NCI-H510A (cell line): ENCODE measurements at regions not wholly inside any gene's neighbourhood (a gene's known extent, or its start where the extent isn't known, plus 50 kb on each side); places are given as distances from the start of the nearest gene placed in this dataset.
"Not testable (repeated sequence)": the region's sequence is repeated elsewhere in the genome, so short reads cannot be mapped to it uniquely, and the experiment has no call there.

Source experiments
- DNase-seq: peaks from one replicate; lab custom pipeline; 2025; lab: John Stamatoyannopoulos, UW

DNA sequence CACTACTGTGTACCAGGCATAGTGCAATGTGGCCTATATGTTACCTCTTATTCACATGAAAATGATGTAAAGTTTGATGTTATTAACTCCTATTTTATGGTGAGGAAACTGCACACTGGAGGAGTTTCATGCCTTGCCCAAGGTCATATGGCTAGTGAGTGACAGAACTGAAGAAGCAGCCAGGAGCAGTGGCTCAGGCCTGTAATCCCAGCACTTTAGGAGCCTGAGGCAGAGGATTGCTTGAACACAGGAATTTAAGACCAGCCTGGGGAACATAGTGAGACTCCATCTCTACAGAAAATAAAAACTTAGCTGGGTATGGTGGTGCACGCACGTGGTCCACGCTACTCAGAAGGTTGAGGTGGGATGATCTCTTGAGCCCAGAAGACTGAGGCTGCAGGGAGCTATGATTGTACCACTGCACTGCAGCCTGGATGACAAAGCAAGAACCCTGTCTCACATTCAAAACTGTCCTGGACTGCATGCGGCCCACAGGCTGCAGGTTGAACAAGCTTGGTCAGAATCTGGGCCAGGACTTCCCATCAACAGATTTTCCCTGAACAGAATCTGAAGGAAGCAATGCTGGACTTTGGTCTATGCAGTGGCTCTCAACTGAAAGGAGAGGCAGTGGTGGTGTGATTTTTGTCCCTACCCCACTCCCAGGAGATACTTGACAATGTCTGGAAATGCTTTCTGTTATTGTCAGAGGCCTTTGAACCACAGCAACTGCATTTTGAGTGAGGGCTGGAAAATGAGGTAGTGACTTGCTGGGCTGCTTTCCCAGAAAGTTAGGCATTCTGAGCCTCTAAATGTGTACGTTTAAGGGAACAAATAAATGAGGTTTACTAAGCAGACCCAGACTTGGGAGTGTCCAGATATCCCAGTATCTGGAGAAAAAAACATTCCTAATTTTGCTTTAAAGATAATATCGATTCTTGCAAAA lies 479.5 kb downstream of the TMEM114 start:
- DNase-seq, result no peak

DNA sequence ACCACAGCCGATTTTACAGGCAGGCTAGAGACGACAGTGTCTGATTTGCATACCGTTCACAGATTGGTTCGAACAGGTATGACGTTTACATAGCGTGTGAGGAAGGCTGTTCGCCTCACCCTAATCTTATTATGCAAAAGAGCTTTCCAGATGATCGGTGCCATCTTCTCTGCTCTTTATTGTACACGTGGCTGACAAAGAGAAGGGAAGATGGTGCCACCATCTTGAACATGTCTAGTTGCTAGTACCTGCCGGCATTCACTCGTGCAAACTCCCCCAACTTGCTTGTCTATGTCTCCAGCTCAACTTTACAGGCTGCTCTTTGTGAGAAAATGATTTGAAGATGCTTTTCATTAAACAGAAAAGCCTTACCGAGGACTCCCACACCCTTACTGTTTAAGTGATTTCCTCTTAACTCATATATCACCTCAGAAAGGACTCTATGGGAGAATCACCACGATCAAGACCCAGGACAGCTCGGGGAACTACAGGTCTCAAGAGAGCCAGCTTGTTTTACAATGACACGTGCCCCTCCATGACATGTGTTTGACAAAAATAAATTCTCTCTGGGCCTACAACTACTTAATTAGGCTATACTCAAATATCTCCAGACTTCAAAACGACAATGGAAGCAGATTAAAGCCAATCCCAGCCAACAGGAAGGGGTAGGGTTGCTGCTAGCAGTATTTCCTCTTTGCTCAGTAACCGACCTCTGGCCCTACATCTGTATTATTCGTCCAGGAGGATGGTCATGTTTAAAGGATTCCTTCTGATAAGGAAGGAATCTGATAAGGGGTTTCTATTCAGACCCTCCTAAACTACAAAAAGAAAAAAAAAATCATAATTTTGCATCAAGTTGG lies 480.6 kb downstream of the TMEM114 start:
- DNase-seq, result no peak

DNA sequence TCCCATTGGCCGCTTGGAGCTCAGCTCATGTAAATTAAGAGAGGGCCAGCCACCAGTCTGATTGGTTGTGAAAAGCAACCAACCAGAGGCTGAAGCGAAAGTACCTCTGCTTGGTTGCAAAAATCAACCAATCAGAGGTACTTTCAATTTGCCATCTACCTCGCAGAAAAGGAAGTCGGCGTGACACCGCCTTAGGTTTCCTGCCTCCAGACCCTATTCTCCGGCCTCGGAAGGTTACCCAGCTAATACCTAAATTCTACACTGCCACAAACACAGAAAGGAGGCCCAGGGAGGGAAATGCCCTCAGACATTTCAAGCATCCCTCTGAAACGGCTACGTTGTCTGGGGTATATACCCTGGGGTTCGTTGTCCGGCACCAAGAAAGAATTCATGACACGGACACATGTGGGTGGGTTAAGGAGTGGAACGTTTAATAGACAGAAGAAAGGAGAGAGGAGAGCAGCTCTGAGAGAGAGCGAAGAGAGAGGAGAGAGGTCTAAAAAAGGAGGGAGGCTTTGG lies 481.3 kb downstream of the TMEM114 start:
- no peak for DNase-seq

DNA sequence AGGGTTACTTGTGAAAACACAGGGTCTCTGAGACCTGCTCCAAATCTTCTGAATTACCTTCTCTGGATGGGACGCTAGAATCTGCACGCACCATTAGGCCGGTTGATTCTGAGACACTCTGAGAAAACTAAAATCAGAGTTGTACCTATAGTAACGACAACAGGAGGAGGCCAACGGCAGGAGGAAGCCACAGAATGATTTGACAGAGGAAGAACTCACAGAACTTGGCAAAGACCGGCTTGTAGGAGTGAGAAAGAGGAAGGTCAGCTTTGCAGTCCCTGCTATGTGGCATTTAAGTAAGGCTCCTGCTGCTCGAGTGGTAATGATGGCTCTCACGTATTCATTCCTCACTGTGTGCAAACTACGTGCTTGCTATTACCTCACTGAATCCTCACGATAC lies 483.0 kb downstream of the TMEM114 start:
- no peak for DNase-seq

DNA sequence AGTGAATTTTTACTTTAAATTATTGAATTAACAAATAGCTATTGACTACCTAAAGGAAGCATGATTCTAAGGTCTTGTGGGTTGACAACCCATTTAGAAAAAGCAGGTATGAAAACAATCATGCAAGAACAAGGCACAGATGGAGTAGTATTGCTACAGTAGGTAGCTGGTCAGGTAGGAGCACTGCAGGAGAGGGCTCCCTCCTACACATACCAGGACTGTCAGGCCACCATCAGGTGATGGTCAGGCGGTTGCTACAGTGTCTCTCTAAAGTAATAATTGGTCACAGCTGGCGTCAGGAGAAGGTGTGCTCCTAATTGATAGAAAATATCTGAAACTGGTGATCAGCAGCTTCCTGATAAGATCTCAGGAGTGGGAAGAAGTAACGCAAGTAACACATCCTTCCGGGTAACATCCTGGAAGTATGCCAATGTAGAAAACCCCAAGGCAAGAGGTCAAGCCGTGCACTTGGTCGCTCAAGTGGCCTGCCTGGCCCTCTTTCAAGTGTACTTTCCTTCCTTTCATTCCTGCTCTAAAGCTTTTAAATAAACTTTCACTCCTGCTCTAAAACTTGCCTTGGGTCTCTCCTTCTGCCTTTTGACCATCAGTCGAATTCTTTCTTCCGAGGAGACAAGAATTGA lies 486.5 kb downstream of the TMEM114 start:
- DNase-seq, result no peak

DNA sequence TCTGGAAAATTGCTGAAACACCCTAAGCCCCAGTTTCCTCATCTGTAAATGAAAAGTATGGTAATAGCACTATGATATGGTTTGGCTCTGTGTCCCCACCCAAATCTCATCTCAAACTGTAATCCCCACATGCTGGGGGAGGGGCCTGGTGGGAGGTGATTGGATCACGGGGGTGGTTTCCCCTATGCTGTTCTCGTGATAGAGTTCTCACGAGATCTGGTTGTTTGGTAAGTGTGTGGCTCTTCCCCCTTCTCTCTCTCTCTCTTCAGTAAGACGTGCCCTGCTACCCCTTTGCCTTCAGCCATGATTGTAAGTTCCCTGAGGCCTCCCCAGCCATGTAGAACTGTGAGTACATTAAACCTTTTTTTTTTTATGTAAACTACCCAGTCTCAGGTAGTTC lies 490.7 kb downstream of the TMEM114 start:
- no peak for DNase-seq

DNA sequence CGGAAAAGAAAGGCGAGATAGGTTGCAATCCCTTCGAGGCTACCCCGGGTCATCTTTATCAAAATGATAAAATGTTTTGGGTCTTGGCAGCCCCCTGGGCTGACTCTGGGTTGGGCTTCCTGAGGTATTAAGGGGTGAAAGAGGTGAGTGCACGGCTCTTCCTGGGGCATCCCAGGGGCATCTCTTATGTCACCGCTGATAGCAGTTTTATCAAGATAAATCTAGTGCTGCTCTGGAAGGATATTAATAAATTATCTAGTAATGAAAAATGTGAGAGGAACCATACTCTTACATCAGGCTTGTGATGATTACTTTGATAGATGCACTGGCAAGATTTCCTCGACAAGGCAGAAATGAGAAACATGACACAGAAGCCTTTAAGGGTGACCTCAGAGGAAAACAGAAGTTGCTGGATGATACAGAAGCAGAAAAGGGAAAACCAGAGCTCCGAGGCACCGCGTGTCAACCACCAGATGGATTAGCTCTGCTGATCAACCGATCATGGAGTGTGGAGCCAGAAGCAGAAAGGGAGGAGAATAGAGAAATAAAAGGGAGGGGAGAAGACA lies 491.3 kb downstream of the TMEM114 start:
- DNase-seq, result no peak

DNA sequence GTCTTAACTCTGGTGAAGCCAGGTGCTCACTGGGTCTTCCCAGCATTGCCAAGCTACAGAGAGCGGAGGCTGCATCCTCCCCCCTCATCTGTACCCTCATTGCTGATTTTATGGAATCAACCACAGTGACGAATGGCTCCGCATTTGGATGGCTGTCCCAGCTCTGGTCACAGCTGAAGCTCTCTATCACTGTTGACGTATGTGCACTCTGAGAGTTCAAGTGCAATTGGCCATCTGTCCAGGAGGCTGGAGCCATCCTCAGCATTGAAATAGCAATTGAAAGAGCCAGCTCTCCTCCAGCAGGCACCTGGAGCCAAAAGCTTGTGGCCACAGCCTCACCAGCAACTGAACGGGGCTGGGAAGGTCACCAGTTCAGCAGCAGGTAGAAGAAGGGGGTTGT lies 494.1 kb downstream of the TMEM114 start:
- DNase-seq, result no peak

DNA sequence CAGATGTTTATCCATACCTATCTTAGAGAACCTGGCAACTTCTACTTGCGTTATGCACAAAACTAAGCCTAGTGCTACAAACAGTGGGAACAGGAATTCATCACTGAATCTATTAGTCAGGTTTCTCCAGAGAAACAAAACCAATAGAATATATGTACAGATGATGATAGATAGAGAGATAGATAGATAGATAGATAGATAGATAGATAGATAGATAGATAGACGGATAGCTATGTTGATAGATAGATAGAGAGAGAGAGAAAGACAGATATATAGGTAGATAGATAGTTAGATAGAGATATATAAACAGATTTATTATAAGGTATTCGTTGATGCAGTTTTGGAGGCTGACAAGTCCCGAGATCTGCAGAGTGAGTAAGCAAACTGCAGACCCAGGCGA lies 495.6 kb downstream of the TMEM114 start:
- DNase-seq, result no peak

DNA sequence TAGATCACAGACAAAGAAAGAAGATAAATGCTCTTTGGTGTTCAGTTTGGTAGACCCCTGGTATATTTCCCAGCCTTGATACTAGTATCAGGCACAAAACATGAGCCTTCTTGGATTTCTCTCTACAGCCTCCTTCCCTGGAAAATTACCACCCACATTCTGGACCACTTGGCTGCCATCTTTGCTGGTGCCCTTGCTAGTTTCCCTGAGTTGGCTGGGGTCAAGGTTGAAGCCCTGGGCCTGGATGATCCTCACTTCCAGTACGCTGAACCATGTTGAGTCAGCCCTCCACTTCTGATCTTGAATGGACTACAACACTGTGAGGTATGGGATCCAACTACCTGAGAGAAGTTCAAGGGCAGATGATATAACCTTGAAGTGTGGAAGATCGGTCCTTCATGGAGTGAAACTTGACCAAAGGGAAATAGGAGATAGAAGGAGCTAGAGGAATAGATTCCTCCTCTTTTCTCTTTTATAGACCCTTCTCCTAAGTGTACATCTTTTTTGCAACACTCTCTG lies 501.4 kb downstream of the TMEM114 start:
- DNase-seq, result no peak

DNA sequence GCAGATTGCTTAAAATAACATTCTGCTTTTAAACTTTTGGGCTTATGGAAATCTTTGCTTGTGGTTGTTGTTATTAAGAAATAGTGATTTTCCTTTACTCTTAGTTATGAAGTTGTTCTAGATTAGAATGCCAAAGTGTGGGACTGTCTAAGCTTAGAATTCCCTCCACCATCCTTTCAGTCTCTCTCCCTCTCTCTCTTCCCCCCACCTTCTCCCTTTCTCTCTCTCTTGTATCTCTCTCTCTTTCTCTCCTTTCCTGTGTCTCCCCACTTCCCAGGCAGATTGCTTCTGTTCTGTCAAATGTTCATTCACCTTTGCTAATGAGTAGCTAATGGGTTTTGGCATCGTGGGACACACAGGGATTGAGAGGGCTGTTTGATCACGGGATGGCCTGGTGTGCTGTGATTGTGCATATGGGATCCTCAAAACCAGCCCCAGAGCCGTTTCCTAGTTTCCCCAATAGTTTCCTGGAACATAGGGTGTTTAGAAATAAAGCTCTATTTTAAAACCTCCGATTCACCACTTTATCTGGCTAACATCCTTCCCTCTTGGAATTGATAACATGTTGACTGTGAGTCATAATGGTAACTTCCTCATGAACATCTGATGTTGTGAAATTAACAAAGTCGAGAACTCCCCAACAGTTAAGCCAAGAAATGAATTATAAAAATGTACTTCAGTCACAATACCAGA lies 502.6 kb downstream of the TMEM114 start:
- DNase-seq, result no peak

DNA sequence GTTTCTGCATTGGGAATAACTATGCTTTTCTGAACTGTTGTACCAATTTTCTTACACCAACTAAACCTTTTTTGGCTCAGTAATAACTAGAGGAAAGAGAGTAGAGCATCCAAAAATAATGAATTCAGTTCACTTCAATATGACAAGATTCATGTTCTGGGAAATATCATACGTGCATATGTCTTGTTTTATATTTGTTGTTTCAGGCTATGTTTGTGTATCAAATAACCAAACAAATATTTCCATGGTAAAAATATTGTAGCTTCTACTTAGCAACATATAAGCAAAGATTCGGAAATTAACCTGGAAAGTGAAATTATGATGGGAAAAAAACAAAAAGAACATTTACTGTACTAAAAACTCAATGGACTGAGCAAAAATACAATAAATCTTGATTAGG lies 503.2 kb downstream of the TMEM114 start:
- no peak for DNase-seq

DNA sequence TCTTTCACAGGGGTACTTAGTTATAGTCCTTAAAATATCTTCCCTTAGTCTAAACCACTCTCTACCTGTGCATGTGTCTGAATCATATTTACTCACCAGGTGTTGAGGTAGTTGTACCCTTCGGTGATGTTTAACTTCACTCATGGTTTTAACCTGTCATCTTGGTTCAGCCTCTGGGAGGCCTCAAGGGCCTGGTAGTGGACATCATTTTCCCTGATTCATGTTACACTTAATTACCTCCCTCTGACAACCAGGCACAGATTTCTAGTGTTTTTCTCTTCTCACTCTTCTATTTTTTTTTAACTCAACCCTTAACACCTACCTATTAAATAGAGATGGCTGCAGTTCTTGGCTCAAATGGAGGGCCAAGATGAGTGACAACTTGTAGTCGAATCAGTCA lies 505.4 kb downstream of the TMEM114 start:
- DNase-seq, result no peak

DNA sequence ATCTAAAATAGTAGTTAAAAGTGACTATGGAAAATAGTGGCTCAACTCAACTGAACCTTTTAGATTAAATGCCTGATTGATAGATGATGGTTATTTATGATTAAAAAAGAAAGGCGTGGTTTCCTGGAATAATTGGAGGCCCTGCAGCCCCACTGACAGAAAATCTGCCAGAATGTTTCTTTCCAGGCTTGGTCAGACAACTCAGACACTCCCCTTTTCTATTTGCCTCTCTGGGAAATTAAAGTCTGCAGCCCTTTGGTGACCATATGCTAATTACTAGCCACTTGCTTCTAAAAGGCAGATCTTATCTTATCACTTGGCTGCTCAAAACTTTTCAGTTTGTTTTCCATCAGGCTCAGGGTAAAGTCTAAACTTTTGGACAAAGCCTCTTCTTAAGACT lies 506.0 kb downstream of the TMEM114 start:
- no peak for DNase-seq

DNA sequence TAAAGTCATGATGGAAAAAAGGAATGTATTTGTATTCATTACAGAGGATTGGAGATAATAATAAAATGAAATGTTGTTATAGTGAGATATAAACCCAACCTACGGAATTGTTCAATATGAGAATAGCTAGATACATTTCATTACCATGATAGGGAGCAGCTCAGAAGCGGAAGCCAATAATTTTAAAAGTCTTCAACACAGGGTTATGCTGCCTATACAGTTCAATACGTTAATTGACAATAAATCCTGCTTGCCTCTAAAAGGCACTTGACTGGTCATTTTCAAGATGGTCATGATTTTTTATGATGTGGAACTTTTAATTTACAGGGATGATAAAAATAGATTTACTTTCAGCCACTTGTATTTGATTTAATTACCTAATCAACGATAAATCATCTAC lies 506.8 kb downstream of the TMEM114 start:
- no peak for DNase-seq

DNA sequence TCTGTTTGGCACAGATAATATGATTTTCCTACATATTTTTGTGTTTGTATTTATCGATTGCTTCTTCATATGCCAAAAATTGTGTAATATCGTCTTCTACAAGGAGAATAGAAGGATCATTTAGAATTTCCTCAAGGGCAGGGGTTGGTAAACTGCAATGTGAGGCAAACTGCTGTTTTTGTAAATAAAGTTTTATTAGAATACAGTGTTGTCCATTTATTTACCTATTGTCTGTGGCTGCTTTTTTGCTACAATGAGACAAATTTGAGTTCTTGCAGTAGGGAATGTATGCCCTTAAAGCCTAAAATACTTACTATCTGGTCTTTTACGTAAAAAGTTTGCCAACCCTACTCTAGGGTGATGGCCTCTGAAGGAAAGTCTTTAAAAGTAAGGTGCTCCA lies 509.5 kb downstream of the TMEM114 start:
- DNase-seq, result no peak

DNA sequence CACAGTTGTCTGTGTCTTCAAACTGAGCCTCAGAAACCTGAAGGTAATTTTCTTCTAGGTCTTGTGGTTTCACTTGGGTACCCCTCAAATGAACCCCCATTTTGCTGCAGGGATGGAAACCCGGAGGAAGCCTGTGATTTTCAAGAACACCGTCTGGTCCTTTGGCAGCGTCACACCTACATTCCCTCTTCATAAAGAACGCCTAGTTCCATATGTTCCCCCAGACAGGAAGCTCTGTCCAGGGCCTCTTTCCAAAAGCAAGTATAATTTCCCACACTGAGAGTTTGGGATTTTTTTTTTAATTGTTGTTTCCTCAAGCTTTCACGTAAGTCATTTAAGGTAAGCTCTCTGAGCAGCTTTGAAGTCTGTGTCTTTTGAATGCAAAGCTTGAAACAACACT lies 515.0 kb downstream of the TMEM114 start:
- DNase-seq, result no peak

DNA sequence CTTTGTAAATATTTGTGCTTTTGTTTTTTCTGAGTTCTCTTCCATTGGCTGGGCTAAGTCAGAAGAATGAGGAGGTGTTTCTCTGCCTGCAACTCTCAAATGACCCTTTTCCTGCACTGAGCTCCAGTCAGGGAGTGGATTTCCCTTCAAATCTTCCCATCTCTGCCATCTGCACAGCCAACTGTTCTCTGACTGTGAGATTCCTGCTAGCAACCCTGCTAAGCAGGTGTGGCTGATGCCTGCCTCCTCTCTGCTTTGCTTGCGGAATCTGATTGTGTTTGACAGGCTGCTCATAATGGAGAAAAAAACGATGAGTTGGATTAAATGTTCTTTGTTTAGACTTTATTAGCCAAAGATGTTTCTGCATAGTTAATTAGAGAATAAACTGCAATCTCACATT lies 519.8 kb downstream of the TMEM114 start:
- no peak for DNase-seq

DNA sequence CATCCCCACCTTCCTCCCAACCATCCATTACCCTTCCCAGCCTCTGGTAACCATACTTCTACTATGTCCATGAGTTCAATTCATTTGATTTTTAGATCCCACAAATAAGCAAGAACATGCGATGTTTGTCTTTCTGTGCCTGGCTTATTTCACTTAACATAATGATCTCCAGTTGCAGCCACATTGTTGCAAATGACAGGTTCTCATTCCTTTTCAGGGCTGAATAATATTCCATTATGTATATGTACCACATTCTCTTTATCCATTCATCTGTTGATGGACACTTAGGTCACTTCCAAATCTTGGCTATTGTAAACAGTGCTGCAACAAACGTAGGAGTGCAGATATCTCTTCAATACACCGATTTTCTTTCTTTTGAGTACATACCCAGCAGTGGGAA lies 522.1 kb downstream of the TMEM114 start:
- not testable (repeated sequence) for DNase-seq

DNA sequence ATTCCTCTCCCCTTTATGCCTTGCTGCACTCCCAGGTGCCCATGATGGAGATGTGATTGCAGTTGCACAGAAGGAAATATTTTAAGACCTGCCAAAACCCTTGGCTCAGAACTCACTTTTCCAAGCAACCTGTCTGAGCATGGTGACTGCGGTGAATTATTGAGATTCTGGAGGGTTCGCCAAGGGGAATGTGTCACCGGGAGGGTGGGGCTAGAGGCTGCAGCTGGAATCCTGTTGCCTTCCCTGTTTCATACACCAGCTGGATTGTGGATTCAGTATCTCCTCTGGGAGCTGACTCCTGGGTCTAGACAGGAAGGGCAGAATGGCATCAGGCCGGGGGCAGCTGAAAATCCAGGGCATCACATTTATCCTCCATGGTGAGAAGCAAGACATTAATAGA lies 527.2 kb downstream of the TMEM114 start:
- no peak for DNase-seq

DNA sequence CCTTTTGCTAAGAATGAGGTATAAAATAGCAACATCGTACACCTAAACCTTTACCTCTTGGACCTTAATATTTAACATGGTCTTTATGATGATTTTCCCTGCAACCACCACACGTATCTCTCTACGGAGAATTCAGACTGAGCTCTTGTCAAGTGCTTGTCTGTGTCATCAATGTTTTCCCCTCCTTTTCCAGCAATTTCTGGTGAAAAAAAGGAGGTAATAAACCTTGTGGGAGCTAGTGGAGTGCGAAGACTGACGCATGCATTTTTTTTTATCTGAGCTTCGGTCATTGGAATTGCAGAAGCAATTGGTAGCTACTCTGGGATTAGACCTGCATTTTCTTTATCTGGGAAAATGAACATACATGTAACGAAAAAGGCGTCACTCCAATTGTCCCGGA lies 527.6 kb downstream of the TMEM114 start:
- no peak for DNase-seq
